Smooth muscle cell of the brain vasculature (primary cell): ENCODE measurements at regions not wholly inside any gene's neighbourhood (a gene's known extent, or its start where the extent isn't known, plus 50 kb on each side); places are given as distances from the start of the nearest gene placed in this dataset.
A peak's percentile ranks its signal among the peaks of the same experiment; 100 is the strongest.
"Not testable (repeated sequence)": the region's sequence is repeated elsewhere in the genome, so short reads cannot be mapped to it uniquely, and the experiment has no call there.

Experiments used
- DNase-seq: peaks from one replicate; pipeline ENCODE4 v3.0.0-alpha.2; 2012; ENCODE audit warnings: low read depth, low spot score

- no peak for DNase-seq
These were observed 381.4 kb downstream of the RAD51AP2 start for GRCh38 chr2:17136877-17137276.

DNA sequence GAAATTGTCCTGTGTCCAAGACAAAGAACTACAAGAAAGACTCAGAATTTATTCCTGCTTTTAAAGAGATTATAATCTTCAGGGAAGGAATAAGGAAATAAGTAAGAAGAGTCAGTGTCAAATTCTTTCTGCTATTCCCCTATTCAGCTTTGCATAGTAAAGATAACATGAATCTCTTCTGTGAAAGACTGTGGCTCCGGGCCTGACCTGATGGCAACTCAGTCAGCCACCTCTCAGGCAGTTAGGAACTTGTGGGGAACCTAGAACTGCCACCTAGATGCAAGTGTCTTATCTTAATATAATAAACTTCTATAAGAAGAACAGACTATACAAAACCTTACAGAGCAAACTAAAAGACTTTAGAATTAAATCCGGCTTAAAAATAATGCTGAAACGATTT lies 382.0 kb downstream of the RAD51AP2 start:
- DNase-seq, result no peak

DNA sequence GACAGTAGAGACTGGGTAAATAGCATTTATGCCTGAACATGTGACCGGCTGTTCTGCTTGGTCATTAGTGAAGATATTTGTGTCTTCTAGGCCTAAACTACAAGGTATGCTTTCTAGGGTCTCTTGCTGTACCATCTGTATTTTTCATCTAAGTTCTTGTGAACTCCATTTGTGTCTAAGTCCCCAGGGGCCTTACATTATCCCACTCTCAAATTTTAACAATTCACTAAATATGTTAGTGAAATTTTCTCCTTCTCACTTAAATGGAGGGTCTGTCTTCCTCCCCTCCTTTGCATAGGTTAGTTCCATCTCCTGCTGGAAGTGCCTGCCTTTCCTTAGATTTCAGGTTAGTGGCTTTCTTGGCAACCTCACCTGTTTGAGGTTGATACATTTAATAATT lies 382.6 kb downstream of the RAD51AP2 start:
- DNase-seq, result no peak

DNA sequence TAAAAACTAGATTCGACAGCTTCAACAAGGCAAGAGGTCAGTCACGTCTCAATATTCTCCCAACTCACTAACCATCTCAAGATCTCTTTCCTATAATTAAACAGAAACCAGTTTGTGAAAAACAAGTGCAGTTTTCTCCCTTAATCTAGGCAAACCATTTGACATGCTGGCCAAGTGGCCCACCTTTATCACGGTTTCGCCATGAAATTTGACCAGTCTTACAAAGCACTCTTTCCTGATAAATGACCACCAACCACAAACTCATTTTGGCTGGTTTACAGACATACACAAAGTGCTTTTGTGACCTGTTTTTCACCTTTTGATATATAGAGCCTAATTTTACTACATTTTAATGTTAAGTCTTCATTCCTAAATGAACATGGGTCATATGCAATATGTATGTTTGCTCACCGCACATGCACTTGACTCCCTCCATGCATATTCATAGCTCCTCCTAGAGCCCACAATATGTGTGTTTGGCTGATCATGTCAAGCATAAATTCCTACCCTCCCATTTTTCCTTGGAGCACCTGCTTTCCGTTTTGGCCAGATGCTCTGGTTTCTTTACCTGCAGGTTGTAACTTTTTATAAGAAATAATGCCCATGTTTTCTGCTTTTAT lies 385.1 kb downstream of the RAD51AP2 start:
- DNase-seq, result no peak

DNA sequence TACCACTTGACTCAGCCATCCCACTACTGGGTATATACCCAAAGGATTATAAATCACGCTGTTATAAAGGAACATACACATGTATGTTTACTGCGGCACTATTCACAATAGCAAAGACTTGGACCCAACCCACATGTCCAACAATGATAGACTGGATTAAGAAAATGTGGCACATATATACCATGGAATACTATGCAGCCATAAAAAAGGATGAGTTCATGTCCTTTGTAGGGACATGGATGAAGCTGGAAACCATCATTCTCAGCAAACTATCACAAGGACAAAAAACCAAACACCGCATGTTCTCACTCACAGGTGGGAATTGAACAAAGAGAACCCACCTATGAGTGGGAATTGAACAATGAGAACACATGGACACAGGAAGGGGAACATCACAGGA lies 387.6 kb downstream of the RAD51AP2 start:
- not testable (repeated sequence) for DNase-seq

DNA sequence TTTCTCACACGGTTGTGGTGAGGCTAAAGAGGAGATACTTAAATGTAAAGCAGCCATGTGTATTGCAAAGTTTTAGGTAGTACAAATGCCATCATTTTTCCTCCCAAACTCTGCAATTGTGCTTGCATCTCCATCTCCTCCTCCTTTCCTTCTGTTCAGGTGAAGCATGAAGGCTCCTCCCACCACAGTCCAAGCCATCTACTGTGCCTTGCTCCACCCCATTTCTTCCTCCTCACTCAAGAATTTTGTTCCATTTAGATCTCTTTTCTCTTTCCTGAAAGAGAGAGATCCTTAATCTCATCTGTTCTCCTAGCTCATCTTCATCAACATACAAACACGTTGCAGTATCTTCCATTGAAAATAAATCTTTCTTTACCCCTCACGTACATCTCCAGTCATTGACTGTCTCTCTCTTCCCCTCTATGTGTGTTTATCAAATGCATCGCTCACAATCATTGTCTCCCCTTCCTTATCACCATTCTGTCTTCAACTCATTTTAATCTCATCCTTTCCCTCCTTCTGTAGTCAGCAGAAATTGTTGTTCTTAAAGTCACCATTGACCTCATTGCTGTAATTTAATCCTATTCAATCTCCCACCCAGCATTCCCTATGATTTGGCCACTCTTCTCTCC lies 392.1 kb downstream of the RAD51AP2 start:
- DNase-seq, result no peak

DNA sequence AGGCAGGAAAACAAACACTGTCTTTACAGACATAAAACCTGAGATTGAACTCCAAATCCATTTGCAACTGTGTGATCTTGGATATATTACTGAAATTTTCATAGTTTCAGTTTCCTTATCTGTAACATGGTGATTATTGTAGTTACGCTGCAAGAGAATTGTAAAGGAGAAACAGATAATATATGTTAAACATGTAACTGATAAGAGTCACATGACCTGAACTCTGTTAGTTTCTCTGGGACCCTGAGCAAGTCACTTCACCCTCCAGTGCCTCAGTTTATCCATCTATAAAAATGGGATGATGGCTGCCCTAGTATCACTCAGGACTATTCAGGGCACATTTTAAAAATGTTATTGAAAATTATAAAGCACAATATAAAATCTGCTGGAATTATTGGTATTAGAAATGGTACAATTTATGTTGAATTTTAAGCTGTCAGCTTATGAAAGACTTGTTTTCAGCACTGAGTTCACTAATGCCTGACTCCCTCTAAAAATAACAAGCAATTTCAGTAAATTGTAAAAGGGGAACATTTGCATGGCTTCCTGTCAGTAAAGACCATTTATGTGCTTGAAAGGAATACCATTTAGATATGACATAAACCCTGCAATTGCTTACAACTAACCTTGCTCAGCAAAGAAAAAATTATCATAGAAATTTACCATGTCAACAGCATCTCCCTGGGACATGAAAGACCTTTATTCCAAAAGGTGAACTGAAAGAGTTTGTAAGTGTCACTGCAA lies 393.5 kb downstream of the RAD51AP2 start:
- no peak for DNase-seq

DNA sequence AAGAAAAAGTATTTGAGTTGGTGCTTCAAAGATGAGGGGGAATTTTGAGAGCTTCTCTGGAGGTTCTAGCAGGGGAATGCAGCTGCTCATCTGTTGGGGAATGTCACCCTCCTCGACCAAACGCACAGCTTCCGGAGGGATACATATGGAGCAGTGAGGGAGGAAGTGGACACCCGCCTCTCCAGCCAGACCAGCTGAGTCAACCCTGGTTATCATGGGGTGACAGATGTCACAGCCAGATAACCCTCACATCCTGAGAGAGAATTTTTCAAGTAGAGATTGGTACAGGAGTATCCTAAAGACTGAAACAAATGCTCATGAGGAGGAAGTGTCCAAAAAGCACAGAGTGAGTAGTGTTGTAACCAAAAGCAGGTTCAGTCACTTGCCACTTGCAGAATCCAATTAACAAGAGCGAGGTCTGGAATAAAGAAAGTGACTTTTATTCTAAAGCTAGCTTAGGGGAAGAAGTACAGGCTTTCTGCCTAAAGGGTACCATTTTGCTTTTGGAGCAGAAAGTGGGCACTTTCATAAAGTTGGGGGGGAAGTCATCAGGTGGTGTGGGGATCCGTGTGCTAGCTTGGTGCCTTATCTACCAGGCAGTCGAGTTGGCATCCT lies 395.2 kb downstream of the RAD51AP2 start:
- DNase-seq, result no peak

- DNase-seq, result no peak
These were observed 402.8 kb downstream of the RAD51AP2 start for GRCh38 chr2:17115466-17115865.

DNA sequence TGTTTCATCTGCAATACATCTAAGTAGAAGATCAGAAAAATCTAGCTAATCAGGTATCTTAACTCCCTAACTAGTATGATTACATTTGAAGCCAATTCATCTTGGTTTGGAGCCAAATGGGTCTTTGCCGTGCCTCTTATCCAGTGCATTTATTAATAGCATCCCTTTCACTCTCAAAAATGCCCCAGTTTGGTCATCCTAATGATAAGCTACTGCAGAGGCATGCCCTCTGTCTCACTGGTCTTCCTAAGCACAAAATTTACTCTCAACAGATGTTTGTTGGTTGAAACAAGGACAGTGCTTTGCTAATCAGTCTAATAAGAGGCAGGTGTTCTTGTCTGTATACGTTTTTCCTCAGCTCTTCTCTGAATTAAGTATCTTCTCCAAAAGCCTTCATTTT lies 403.2 kb downstream of the RAD51AP2 start:
- DNase-seq, result no peak

DNA sequence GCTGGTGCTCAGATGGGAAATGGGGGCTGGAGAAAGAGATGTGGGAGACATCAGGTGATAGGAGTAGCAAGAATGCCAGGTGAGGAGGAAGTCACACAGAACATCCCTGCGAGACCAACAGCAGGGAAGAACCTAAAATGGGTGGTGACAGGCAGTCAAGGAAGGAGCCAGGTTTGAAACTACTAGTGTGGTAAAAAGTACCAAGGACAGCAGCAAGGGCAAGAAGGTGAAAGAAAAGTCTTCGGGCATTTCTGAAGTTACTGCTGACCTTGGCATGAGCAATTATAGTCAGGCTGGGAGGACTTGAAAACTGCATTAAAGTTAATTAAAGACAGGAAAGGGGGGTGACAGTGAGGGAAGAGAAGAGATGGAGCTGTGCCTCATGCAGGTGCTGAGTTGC lies 410.4 kb downstream of the RAD51AP2 start:
- no peak for DNase-seq

- DNase-seq, result peak; percentile 44
These were observed 411.1 kb downstream of the RAD51AP2 start for GRCh38 chr2:17107151-17107550.

GRCh38 chr2:17106418-17106817 lies 411.8 kb downstream of the RAD51AP2 start:
- DNase-seq, result no peak

GRCh38 chr2:17104454-17104853 lies 413.8 kb downstream of the RAD51AP2 start:
- DNase-seq, result no peak

DNA sequence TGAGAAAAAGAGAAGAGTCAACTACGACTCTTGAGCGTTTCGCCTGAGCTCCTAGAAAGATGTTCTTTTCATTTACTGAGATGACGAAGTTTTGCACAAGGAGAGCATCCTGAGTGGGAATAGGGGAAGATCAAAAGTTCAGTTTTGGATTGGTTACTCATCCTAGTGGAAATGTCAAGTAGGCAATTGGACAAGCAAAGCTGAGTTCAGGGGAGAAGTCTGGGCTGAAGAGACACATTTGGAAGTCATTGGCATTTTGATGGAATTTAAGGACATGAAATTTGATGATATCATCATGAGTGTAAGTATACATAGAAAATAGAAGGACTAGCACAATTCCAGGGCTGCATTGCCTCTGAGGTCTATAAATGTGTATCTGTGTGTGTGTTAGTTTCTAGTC lies 416.6 kb downstream of the RAD51AP2 start:
- no peak for DNase-seq

DNA sequence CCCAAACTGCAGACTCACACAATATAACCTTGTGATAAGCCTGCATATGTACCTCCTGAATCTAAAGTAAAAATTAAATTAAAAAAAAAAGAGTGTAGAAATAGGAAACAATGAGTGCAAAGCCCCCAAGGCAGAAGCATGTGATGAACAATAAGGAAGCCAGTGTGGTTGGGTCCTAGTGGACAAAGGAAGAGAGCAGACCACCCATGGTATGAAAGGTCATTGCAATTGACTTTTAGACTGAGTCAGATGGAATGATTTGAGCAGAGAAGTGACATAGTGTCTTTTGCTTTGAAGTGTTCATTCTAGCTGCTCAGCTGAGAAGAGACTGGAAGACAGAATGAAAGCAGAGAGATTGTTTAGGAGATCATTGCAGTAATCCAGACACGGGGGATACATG lies 417.1 kb downstream of the RAD51AP2 start:
- no peak for DNase-seq

- DNase-seq, result no peak
These were observed 422.9 kb downstream of the RAD51AP2 start for GRCh38 chr2:17095340-17095739.

DNA sequence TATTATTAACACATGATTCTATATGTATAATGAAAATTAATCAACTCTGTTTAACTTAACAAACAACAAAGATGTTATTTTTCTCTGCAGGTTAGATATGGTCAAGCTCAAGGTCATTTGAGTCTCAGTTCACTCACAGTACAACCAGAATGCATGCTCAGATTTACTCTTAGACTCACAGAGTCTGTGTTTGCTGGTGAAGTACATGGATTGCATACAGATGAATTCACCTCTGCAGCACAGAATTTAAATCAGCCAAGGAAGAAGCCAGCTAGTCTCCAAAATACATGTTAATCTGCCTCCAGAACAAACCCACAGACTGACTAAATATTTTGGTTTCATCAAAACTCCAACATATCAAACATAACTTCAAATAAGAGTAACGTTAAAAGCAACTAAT lies 424.5 kb downstream of the RAD51AP2 start:
- DNase-seq, result no peak

- DNase-seq, result no peak
These were observed 421.4 kb upstream of the CYRIA start for GRCh38 chr2:17086990-17087389.

DNA sequence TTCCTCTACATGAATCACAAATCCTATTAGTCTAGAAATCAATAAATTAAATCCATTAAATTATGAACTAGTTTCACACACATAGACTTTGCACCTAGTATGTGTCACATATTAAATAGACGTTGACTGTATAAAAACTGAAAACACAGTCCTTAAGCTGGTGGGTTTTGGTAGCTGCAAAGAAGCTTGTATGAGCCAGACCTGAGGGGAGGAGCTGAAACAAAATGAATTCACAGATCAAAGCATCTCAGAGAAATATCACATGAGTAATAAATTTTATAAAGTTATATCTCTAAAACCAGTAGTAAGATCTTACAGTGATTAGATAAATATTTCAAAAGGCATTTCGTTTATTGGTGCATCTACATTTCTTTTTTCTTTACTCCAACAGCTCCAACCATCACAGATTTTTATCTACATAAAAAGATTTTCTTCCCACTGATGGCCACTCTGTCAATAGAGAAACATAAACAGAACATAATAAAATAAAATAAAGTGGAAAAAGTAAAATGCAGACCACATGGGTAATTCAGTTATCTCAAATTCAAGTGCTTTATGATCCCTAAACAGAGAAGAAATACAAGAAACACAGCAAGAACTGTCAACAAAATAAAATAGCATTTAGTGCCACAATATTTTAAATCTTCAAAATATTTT lies 420.0 kb upstream of the CYRIA start:
- no peak for DNase-seq

DNA sequence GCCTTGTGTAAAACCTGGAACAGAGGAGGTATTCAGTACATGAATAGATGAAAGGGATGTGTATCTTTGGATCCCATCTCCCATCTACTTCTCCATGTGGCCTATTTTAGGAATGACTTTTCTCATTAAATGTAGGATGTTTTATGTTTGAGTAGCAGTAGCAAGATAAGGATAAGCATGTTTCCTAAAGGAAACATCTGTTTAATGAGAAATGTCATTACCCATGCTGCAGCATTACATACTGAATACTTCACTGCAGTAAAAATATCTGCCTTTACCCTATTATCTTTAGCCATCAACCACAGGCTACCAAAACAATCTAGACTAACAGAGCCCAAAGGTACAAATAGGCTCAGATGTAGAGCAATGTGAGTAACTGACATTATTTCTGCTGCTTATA lies 419.2 kb upstream of the CYRIA start:
- no peak for DNase-seq

DNA sequence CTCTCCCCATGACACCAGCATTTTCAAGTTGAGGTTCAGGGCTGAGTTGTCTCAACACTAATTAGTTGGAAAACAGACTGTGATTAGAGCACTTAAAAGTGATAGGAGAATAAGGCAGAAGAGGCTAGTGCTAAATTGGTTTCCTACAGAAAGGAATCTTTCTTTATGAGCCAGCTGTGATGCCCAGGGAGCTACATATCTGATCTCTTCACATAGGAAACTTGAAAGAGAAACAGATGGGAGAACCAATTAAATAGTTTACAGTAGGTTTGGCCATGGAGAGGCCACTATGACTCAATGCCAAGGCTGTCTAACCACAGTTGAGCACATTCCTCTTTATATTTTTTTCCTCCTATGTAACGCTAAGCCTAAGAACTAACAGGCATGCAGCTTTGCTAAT lies 418.3 kb upstream of the CYRIA start:
- DNase-seq, result no peak
